Subcutaneous abdominal adipose tissue (tissue), 5 donors: ENCODE measurements at regions not wholly inside any gene's neighbourhood (a gene's known extent, or its start where the extent isn't known, plus 50 kb on each side); places are given as distances from the start of the nearest gene placed in this dataset.
"Not testable (repeated sequence)": the region's sequence is repeated elsewhere in the genome, so short reads cannot be mapped to it uniquely, and the experiment has no call there.

ENCODE experiments used
- H3K27ac ChIP-seq: one replicate; pipeline ENCODE4 v1.7.0; 2013; ENCODE audit warnings: low read depth, mild to moderate bottlenecking, inconsistent platforms, low read length, moderate library complexity
- H3K27me3 ChIP-seq, 5 donors: one replicate each; pipeline ENCODE4 v1.7.0; 2013; ENCODE audit warnings: low read length in 5 of 5, inconsistent platforms in 1 of 5; ENCODE audit not compliant: control insufficient read depth in 5 of 5, insufficient read depth in 4 of 5
- H3K36me3 ChIP-seq, 5 donors: one replicate each; pipeline ENCODE4 v1.7.0; 2013; ENCODE audit warnings: low read length in 5 of 5; ENCODE audit not compliant: control insufficient read depth in 5 of 5, insufficient read depth in 5 of 5
- H3K4me1 ChIP-seq, 5 donors: one replicate each; pipeline ENCODE4 v1.7.0; 2013; ENCODE audit warnings: low read length in 5 of 5, mild to moderate bottlenecking in 3 of 5, moderate library complexity in 1 of 5; ENCODE audit not compliant: control insufficient read depth in 5 of 5, insufficient read depth in 5 of 5
- H3K4me3 ChIP-seq, 5 donors: one replicate each; pipeline ENCODE4 v1.7.0; 2013; ENCODE audit warnings: low read length in 5 of 5, low read depth in 1 of 5
- H3K9ac ChIP-seq, 5 donors: one replicate each; pipeline ENCODE4 v1.7.0; 2013; ENCODE audit warnings: low read length in 5 of 5, mild to moderate bottlenecking in 4 of 5, moderate library complexity in 3 of 5
- H3K9me3 ChIP-seq, 5 donors: one replicate each; pipeline ENCODE4 v1.7.0; 2013; ENCODE audit warnings: low read length in 5 of 5; ENCODE audit not compliant: control insufficient read depth in 5 of 5
- donor health status: healthy.
- donor health status: healthy.
- donor health status: healthy.
- donor health status: healthy.
- donor health status: healthy.

DNA sequence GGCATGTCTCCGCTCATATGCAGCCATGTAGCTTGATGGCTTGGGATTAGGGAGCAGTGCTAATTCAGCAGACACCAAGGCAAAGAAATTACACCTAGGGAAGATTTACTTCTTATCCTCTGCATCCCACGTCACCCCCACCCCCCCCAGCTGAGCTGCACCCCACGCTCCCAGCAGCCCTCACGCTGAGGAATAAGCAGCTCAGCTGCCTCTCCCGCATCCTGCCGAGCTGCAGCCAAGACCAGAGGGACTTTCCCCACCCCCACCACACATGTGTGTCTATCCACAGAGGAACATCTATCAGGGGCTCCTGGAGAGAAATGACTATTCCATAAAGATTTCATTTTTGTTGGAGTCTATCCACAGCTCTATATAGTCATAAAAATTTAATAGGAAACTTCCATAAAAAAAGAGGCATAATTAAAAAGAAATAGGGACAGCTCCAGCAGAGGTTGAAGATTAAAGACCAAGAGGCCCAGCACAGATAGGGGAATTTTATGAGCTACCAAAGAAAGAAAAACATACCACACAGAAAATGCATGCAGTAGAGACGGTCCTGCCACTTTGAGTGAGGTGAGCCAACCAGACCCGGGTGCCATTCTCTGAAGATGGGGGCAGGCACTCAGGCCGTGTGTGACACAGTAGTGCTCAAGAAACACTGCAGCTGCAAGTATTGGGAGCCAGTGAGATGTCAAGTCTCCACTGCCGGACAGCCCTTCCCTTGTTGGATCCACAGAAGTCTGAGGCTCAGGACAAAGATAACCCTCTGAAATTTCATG is 274.8 kb downstream of the BCL2L11 start:
- H3K27ac ChIP-seq, H3K36me3 ChIP-seq, H3K27me3 ChIP-seq, H3K4me1 ChIP-seq, H3K4me3 ChIP-seq, H3K9ac ChIP-seq, H3K9me3 ChIP-seq: not testable (repeated sequence)

DNA sequence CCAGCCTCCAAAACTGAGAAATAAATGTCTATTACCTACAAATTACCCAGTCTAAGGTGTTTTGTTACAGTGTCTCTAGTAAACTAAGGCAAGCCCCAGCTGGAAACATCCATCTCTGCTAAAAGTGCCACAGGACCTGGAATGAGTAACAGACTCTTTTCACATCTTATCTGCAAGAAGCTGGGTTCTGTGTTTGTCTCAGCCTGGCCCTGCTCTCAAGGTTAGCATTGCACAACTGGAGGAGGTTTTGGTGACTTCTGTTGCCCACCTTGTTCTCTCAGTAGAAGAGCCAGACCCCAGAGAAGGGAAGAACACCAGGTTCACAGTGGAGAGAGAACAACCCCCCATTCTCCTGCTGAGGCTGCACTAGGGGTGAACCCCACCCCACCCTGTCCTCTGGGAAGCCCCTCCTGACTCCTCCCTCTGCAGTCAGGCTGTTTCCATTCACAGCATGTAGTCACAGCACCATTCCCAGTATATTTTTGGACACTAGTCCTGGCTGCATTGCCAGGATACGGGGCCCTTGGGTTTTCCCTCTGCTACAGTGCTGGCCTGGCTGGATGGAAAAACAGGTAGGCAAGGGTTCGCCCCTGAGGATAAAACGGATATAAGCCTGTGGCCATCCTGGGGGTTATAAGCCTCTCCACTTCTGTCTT is 280.0 kb downstream of the BCL2L11 start:
- not testable (repeated sequence) for H3K27me3 ChIP-seq

DNA sequence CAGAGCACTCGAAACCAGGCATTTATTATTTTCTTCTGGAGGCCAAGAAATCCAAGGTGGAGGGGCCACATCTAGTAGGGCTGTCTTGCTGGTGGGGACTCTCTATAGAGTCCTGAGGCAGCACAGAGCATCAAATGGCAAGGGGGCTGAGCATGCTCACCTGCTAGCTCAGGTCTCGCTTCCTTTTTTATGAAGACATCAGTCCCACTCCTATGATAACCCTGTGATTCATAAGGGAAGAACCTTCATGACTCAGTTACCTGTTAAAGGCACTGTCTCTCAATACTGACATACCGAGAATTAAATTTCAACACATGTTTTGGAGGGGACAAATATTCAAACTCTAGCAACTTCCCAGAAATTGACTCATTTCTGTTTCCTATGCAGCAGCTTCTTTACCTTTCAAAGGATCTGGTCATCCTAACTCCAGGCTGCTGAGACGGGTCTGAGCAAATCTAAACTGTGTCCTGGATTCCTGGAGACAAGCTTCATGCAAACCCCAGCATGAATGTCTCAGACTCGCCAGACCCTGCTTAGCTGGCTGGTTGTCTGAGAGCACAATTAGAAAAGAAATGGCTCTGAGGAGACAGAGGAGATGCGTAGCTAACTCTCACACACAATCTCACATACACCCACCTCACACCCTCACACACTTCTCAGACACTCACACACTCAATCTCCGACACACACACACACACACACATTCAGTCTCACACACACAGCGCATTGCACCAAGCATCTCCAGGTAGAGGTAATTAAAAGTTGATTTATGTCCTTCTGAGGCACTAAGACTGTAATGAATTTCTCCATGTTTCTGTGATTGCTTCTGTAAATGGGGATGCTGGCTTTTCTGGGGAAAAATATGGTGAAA is 280.8 kb downstream of the BCL2L11 start:
- not testable (repeated sequence) for H3K9ac ChIP-seq, H3K27ac ChIP-seq, H3K9me3 ChIP-seq, H3K4me1 ChIP-seq, H3K27me3 ChIP-seq, H3K4me3 ChIP-seq, H3K36me3 ChIP-seq

More for the DNA sequence above, 280.0 kb downstream of the BCL2L11 start:
- not testable (repeated sequence) for H3K9ac ChIP-seq, H3K36me3 ChIP-seq, H3K27ac ChIP-seq, H3K9me3 ChIP-seq, H3K4me1 ChIP-seq, H3K4me3 ChIP-seq

DNA sequence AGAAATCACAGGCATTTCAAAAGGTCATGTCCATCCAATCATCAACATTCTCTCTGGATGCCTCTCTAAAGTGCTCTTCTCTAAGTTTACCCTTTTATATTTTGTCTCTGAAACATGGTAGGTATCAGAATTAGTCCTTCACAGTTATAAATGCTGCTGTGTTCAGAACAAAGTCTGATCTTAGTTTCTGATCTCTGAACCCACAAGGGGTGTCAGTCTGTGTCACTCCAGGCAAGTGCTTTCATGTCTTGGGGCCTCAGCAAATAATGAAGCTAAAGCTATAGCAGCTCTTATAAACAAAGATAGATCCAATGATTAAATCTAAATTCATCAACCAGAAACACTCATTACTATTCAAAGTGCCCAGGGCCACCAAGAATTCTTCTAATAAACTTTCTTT is 281.7 kb downstream of the BCL2L11 start:
- not testable (repeated sequence) for H3K27me3 ChIP-seq, H3K9ac ChIP-seq, H3K27ac ChIP-seq, H3K4me1 ChIP-seq, H3K36me3 ChIP-seq, H3K9me3 ChIP-seq, H3K4me3 ChIP-seq

DNA sequence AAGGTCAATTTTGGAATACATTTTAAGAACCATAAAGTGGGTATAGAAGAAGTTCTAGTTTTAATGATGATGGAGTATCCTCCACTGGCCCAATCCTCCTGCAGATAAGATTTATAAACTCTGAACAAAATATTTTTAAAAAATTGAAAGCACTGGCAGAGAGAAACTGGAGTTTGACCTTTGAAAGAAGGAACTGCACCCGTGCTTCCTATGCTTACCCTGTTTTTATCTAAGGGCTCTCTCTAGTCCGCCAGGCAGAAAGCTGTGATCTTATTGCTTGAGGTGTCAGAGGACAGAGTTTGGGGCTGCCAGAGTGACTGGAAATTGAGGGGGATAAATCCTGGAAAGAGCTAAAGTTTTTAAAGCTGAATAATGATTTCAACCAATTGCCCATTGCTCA is 282.6 kb downstream of the BCL2L11 start:
- H3K9me3 ChIP-seq, H3K4me3 ChIP-seq, H3K4me1 ChIP-seq, H3K27ac ChIP-seq, H3K27me3 ChIP-seq, H3K9ac ChIP-seq, H3K36me3 ChIP-seq: not testable (repeated sequence)

DNA sequence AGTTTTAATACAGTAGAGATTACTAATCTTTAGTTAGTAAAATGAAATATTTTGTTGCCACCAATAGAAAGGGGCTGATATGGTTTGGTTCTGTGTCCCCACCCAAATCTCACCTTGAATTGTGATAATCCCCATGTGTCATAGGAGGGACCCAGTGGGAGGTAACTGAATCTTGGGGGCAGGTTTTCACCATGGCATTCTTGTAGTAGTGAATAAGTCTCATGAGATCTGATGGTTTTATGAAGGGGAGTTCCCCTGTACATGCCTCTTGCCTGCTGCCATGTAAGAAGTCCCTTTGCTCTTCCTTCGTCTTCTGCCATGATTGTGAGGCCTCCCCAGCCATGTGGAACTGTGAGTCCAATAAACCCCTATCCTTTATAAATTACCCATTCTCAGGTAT is 285.9 kb downstream of the BCL2L11 start:
- not testable (repeated sequence) for H3K4me3 ChIP-seq, H3K9me3 ChIP-seq, H3K27ac ChIP-seq, H3K4me1 ChIP-seq, H3K27me3 ChIP-seq, H3K9ac ChIP-seq, H3K36me3 ChIP-seq

DNA sequence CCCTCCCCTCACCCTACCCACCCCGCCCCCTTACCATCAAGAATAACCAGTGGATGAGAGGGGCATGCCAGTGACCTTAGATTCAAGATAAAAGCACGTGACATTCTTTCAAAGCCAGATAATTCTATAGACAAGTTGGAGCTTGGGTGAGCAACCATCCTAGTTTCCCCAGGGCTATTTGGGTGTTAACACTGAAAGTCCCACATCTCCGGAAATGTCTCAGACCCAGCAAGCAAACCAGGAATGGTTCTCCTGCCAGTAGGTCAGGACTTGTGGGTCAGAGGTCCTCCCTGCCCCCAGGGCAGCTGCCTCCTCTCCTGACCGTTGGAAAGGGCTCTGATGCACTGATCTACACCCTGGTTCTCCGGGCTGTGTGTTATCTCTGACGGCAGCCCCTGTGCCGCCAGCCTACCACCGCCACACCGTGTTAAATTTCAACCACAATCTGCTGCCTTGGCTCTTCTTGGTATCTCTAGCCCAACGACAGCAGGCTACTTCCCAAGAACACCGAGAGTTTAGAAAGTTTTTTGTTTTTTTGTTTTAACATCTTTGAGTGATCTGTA is 287.0 kb downstream of the BCL2L11 start:
- not testable (repeated sequence) for H3K27me3 ChIP-seq, H3K4me1 ChIP-seq, H3K27ac ChIP-seq, H3K36me3 ChIP-seq, H3K9ac ChIP-seq, H3K4me3 ChIP-seq, H3K9me3 ChIP-seq

DNA sequence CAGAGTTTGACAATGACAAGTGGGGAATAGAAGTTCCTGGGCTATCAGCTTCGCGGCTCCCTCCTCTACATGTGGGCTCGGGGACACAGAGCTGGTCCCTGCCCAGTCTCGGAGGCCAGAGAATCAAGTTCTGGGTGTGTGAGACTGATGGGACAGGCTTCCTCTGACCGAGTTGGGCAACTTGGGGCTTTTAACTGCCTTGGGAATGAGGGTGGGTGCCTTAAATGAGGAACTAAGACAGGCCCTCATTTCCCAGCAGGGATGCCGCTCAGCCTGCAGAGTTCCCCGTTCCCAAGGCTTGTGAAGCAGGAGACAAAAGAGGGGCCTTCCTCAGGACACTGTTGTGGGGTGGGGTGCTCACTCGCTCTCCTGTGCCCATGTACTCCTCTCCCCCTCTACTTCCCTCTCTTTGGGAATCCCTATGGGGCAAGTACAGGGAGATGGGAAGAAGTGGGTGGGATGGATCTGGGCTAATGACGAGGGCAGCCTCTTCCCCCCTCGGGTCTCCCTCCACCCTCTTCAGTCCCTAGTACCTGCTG is 290.2 kb downstream of the BCL2L11 start:
- not testable (repeated sequence) for H3K4me3 ChIP-seq, H3K9ac ChIP-seq, H3K9me3 ChIP-seq, H3K4me1 ChIP-seq, H3K27ac ChIP-seq, H3K27me3 ChIP-seq, H3K36me3 ChIP-seq

DNA sequence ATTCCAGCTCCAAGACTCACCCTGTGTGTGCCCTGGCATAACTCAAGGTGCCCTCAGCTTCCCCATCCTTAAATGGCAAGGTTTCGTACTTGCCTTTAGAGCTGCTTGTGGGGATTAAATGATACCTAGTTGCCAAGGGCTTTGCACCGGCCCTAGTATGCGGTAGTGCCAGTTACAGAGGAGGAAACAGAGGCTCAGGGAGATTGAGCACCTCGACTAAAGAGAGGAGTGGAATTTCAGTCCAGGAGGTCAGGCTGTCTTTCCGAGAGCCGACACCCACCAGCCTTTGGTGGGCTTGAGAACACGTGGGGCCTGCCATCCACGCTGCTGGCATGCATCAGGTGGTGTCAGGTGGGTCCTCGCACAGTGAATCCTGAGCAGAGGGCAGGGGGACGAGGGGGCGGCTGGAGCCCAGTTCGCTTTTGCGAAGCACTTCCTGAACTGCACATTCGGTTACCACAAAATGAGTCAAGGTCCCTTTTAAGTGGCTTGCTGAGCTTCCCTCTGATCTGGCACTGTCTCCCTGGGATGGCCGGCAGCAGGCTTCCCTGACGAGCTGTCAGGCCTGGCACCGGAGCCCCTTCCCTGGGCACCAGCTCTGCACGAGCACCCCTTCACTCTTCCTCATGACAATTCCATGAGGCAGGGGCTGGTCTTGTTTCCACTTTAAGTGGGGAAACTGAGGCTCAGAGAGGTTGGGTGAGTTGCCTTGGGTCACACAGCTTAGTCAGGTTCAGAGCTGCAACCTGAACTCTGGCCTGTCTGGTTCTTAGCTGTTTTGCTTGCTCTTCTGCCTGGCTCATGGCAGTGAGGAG is 291.4 kb downstream of the BCL2L11 start:
- not testable (repeated sequence) for H3K4me1 ChIP-seq, H3K36me3 ChIP-seq, H3K27me3 ChIP-seq, H3K4me3 ChIP-seq, H3K9ac ChIP-seq, H3K9me3 ChIP-seq, H3K27ac ChIP-seq
